OCI-LY1 (cell line): ENCODE measurements at regions not wholly inside any gene's neighbourhood (a gene's known extent, or its start where the extent isn't known, plus 50 kb on each side); places are given as distances from the start of the nearest gene placed in this dataset.

ENCODE experiments used
- H2AFZ ChIP-seq: fragments of 200-600 bp; sonication (generic), shearing (Covaris generic); 2 replicates; pipeline ENCODE4 v1.6.0; 2014; ENCODE audit warnings: antibody characterized with exemption, mild to moderate bottlenecking, low read length
- H3F3A ChIP-seq: fragments of 200-600 bp; sonication (generic), shearing (Covaris generic); 2 replicates; pipeline ENCODE4 v1.6.0; 2014; ENCODE audit warnings: mild to moderate bottlenecking, antibody characterized with exemption, low read length, moderate library complexity; ENCODE audit not compliant: insufficient read depth
- H3K27ac ChIP-seq: fragments of 200-600 bp; sonication (generic); 2 replicates; pipeline ENCODE4 v1.5.1; 2014; ENCODE audit warnings: low read length, mixed run types, mild to moderate bottlenecking, low read depth; ENCODE audit not compliant: poor library complexity, severe bottlenecking
- H3K27me3 ChIP-seq: fragments of 200-600 bp; sonication (generic); 2 replicates; pipeline ENCODE4 v1.6.0; 2014; ENCODE audit warnings: antibody characterized with exemption, mild to moderate bottlenecking, low read length, moderate library complexity; ENCODE audit not compliant: insufficient read depth
- H3K36me3 ChIP-seq: fragments of 200-600 bp; sonication (generic); 2 replicates; pipeline ENCODE4 v1.6.1; 2014; ENCODE audit warnings: mild to moderate bottlenecking, antibody characterized with exemption, low read length, moderate library complexity, mixed read lengths; ENCODE audit not compliant: insufficient read depth
- H3K4me1 ChIP-seq: fragments of 200-600 bp; sonication (generic); 2 replicates; pipeline ENCODE4 v1.5.1; 2014; ENCODE audit warnings: mild to moderate bottlenecking, low read length, moderate library complexity; ENCODE audit not compliant: insufficient read depth, severe bottlenecking
- H3K4me2 ChIP-seq: fragments of 200-600 bp; sonication (generic), shearing (Covaris generic); 2 replicates; pipeline ENCODE4 v1.6.1; 2014; ENCODE audit warnings: low read length
- H3K4me3 ChIP-seq: fragments of 200-600 bp; sonication (generic); 2 replicates; pipeline ENCODE4 v1.5.1; 2014; ENCODE audit warnings: low read length, low read depth, mild to moderate bottlenecking, mixed read lengths; ENCODE audit not compliant: poor library complexity, severe bottlenecking
- H3K79me2 ChIP-seq: fragments of 200-600 bp; shearing (Covaris generic); 2 replicates; pipeline ENCODE4 v1.6.1; 2016; ENCODE audit warnings: mixed run types, low read length, mixed read lengths; ENCODE audit not compliant: insufficient read depth
- H3K9ac ChIP-seq: fragments of 200-600 bp; sonication (generic), shearing (Covaris generic); 2 replicates; pipeline ENCODE4 v1.6.1; 2014; ENCODE audit warnings: mild to moderate bottlenecking, low read length, mixed read lengths
- H3K9me2 ChIP-seq: fragments of 200-600 bp; sonication (generic), shearing (Covaris generic); 2 replicates; pipeline ENCODE4 v1.6.1; 2014; ENCODE audit warnings: low read depth, mild to moderate bottlenecking, low read length, mixed read lengths
- H3K9me3 ChIP-seq: fragments of 200-600 bp; shearing (Covaris generic); 2 replicates; pipeline ENCODE4 v1.6.1; 2014; ENCODE audit warnings: low read length, mixed read lengths
- H4K20me1 ChIP-seq: fragments of 200-600 bp; sonication (generic), shearing (Covaris generic); 2 replicates; pipeline ENCODE4 v1.6.0; 2016; ENCODE audit warnings: mild to moderate bottlenecking, low read length; ENCODE audit not compliant: insufficient read depth
- CTCF ChIP-seq: fragments of 200-600 bp; sonication (generic), shearing (Covaris generic); IDR thresholded peaks from 2 replicates; pipeline ENCODE4 v1.5.1; 2017; ENCODE audit warnings: mild to moderate bottlenecking, antibody characterized with exemption, low read length, moderate library complexity, mixed read lengths
- EZH2 ChIP-seq: fragments of 200-600 bp; sonication (generic), shearing (Covaris generic); IDR thresholded peaks from 2 replicates; pipeline ENCODE4 v1.8.0; 2017; ENCODE audit warnings: borderline replicate concordance, mixed run types, mild to moderate bottlenecking, antibody characterized with exemption, low read length, moderate library complexity, mixed read lengths

GRCh38 chr4:179486570-179487335 lies 2044.5 kb upstream of the AGA start:
- Histone ChIP-seq H3K9ac (no peak overlapping the region), H2AFZ (no peak overlapping the region), H3K4me3 (no peak overlapping the region), H3K36me3 (no peaks in the 10 kb centered on the region), H3K79me2 (no peaks in the 10 kb centered on the region), H3K9me2 (no peaks in the 10 kb centered on the region), H3K27me3 (no peaks in the 10 kb centered on the region), H3K9me3 (no peaks in the 10 kb centered on the region), H4K20me1 (no peaks in the 10 kb centered on the region), H3K27ac (no peak overlapping the region), H3K4me1 (no peaks in the 10 kb centered on the region), H3K4me2 (no peak overlapping the region), H3F3A (no peaks in the 10 kb centered on the region)
- no peak for TF ChIP-seq CTCF
- TF ChIP-seq EZH2: no peak

GRCh38 chr4:179492260-179493080 lies 2050.2 kb upstream of the AGA start:
- Histone ChIP-seq H3K36me3 (no peaks in the 10 kb centered on the region), H3K4me1 (no peaks in the 10 kb centered on the region), H3K79me2 (no peaks in the 10 kb centered on the region), H3K9me3 (no peaks in the 10 kb centered on the region), H3K4me3 (no peak overlapping the region), H3K9me2 (no peaks in the 10 kb centered on the region), H3K27ac (no peak overlapping the region), H3K4me2 (no peak overlapping the region), H3K27me3 (no peaks in the 10 kb centered on the region), H3F3A (no peaks in the 10 kb centered on the region), H2AFZ (no peak overlapping the region), H3K9ac (no peak overlapping the region), H4K20me1 (no peaks in the 10 kb centered on the region)
- TF ChIP-seq EZH2 (no peak), CTCF (no peak)

- Histone ChIP-seq H3K79me2 (no peaks in the 10 kb centered on the region), H3K27ac (no peak overlapping the region), H3K4me2 (no peak overlapping the region), H3K9ac (no peak overlapping the region), H3F3A (no peaks in the 10 kb centered on the region), H3K36me3 (no peaks in the 10 kb centered on the region), H3K4me3 (no peak overlapping the region), H3K9me2 (no peaks in the 10 kb centered on the region), H3K27me3 (no peaks in the 10 kb centered on the region), H3K9me3 (no peaks in the 10 kb centered on the region), H4K20me1 (no peaks in the 10 kb centered on the region), H2AFZ (no peak overlapping the region), H3K4me1 (no peaks in the 10 kb centered on the region)
- TF ChIP-seq CTCF: no peak
- TF ChIP-seq EZH2: no peak
These were observed 2061.7 kb upstream of the AGA start for GRCh38 chr4:179503976-179504375.
